ENCODE measurements at regions not wholly inside any gene's neighbourhood (a gene's known extent, or its start where the extent isn't known, plus 50 kb on each side); places are given as distances from the start of the nearest gene placed in this dataset.

GRCh38 chr10:107732045-107732444 lies 567.5 kb upstream of the SORCS1 start:
- H3K27me3 Mint-ChIP-seq = no peaks in the 10 kb centered on the region
- no peaks in the 10 kb centered on the region for H3K36me3 Mint-ChIP-seq
- H3K9me3 Mint-ChIP-seq = peaks cover 9% of the 10 kb centered on the region
- no peak overlapping the region for H3K4me3 Mint-ChIP-seq
- H3K27ac Mint-ChIP-seq = no peak overlapping the region
- no peak for DNase-seq (ENCODE audit: extremely low spot score, unreplicated experiment)
- no peak for TF ChIP-seq CTCF (conservative IDR thresholded peaks at IDR 0.05)
- peaks cover 10% of the 10 kb centered on the region for H3K4me1 Mint-ChIP-seq (ENCODE audit: unreplicated experiment)

- Mint-ChIP-seq H3K4me1 (ENCODE audit: unreplicated experiment) (peaks cover 10% of the 10 kb centered on the region), H3K9me3 (peaks cover 9% of the 10 kb centered on the region), H3K27ac (no peak overlapping the region), H3K36me3 (no peaks in the 10 kb centered on the region), H3K4me3 (no peak overlapping the region), H3K27me3 (no peaks in the 10 kb centered on the region)
- no peak for TF ChIP-seq CTCF (conservative IDR thresholded peaks at IDR 0.05)
- no peak for DNase-seq (ENCODE audit: extremely low spot score, unreplicated experiment)
These were observed 564.3 kb upstream of the SORCS1 start for GRCh38 chr10:107728807-107729206.

- Mint-ChIP-seq H3K36me3 (no peaks in the 10 kb centered on the region), H3K9me3 (peaks cover 2% of the 10 kb centered on the region), H3K4me1 (ENCODE audit: unreplicated experiment) (peaks cover 10% of the 10 kb centered on the region), H3K27me3 (no peaks in the 10 kb centered on the region), H3K4me3 (no peak overlapping the region), H3K27ac (no peak overlapping the region)
- no peak for TF ChIP-seq CTCF (conservative IDR thresholded peaks at IDR 0.05)
- no peak for DNase-seq (ENCODE audit: extremely low spot score, unreplicated experiment)
These were observed 563.3 kb upstream of the SORCS1 start for GRCh38 chr10:107727767-107728317.

- H3K27me3 Mint-ChIP-seq = peaks cover 5% of the 10 kb centered on the region
- TF ChIP-seq CTCF (conservative IDR thresholded peaks at IDR 0.05) = no peak
- no peak overlapping the region for H3K27ac Mint-ChIP-seq
- no peaks in the 10 kb centered on the region for H3K36me3 Mint-ChIP-seq
- H3K4me3 Mint-ChIP-seq = no peak overlapping the region
- no peak for DNase-seq (ENCODE audit: extremely low spot score, unreplicated experiment)
- no peaks in the 10 kb centered on the region for H3K4me1 Mint-ChIP-seq (ENCODE audit: unreplicated experiment)
- H3K9me3 Mint-ChIP-seq = peaks cover 5% of the 10 kb centered on the region
These were observed 554.4 kb upstream of the SORCS1 start for GRCh38 chr10:107718864-107719263.

- TF ChIP-seq CTCF (conservative IDR thresholded peaks at IDR 0.05) = no peak
- Mint-ChIP-seq H3K9me3 (peaks cover 5% of the 10 kb centered on the region), H3K4me1 (ENCODE audit: unreplicated experiment) (no peaks in the 10 kb centered on the region), H3K36me3 (no peaks in the 10 kb centered on the region), H3K4me3 (no peak overlapping the region), H3K27ac (no peak overlapping the region), H3K27me3 (peaks cover 5% of the 10 kb centered on the region)
- DNase-seq (ENCODE audit: extremely low spot score, unreplicated experiment) = no peak
These were observed 552.5 kb upstream of the SORCS1 start for GRCh38 chr10:107717046-107717445.

GRCh38 chr10:107715565-107715964 lies 551.1 kb upstream of the SORCS1 start:
- H3K4me1 Mint-ChIP-seq (ENCODE audit: unreplicated experiment) = no peaks in the 10 kb centered on the region
- H3K4me3 Mint-ChIP-seq = no peak overlapping the region
- TF ChIP-seq CTCF (conservative IDR thresholded peaks at IDR 0.05) = no peak
- H3K9me3 Mint-ChIP-seq = peaks cover 5% of the 10 kb centered on the region
- H3K27ac Mint-ChIP-seq = no peak overlapping the region
- no peak for DNase-seq (ENCODE audit: extremely low spot score, unreplicated experiment)
- H3K27me3 Mint-ChIP-seq = peaks cover 5% of the 10 kb centered on the region
- H3K36me3 Mint-ChIP-seq = no peaks in the 10 kb centered on the region

Measured in type B pancreatic cell (in vitro differentiated cells).